ENCODE measurements at regions not wholly inside any gene's neighbourhood (a gene's known extent, or its start where the extent isn't known, plus 50 kb on each side); places are given as distances from the start of the nearest gene placed in this dataset.

DNA sequence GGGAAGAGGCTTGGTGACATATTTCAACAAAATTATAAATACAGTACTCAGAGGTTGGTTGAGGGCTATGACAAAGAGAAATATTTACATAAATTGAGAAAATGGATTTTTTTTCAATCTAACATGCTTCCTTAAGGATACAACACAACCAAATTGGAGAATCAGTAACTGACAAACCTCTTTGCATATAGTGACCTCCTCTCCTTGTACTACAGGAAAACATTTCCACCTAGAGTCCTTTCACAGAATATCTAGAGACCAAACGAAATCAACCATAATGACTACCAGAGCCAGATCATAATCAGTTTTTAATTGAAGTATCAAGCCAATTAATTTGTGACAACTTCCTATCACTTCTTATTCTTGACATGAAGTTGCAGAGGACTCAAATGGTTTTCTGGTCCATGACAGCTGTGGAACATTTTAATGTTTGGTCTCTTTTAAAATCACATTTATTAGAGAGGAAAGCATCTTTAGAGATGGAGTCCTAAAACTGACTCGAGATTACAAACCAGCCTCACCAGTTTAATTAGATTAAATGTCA is 1636.5 kb upstream of the C9orf72 start:
- Mint-ChIP-seq H3K27ac (no peak overlapping the region), H3K27me3 (peaks cover 37% of the 10 kb centered on the region), H3K4me1 (peaks cover 11% of the 10 kb centered on the region), H3K9me3 (ENCODE audit: low read depth) (no peaks in the 10 kb centered on the region), H3K4me3 (no peak overlapping the region), H3K36me3 (peaks cover 2% of the 10 kb centered on the region)
- CTCF ChIA-PET, result no interaction called here
- ATAC-seq (no peak), DNase-seq (no peak)

DNA sequence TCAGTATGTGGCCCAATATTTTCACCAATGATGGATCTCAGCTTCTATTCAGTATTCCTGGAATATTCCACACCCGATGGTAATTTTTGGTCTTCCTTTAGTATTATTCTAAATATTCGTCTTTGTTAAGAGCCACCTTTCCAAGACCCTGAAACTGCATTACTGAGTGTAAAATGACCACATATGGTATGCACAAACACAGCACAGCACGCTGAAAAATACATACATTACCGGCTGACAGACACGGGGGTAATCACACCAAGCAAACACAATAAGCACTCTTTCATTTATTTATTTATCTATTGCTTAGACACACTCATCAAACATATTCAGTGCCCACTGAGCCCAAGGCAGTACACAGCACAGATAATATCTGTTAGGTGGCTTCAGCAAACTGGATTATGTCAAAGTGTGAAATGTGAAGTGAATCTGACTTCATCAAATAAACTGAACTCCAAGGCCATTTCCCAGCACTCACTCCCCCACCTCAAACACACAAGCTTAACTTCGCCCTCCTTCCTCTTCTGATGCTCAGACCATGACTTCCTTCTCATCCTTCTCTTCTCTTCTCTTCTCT is 1637.8 kb upstream of the C9orf72 start:
- DNase-seq (no peak), ATAC-seq (no peak)
- Mint-ChIP-seq H3K4me3 (no peak overlapping the region), H3K36me3 (peaks cover 2% of the 10 kb centered on the region), H3K27me3 (peaks cover 47% of the 10 kb centered on the region), H3K27ac (no peak overlapping the region), H3K4me1 (peaks cover 11% of the 10 kb centered on the region), H3K9me3 (ENCODE audit: low read depth) (no peaks in the 10 kb centered on the region)
- CTCF ChIA-PET, result interaction anchor here (1.1 kb wide), 1 partner anchor 15 kb away, joined by 3 read pairs; no protein-coding TSS in a partner anchor

DNA sequence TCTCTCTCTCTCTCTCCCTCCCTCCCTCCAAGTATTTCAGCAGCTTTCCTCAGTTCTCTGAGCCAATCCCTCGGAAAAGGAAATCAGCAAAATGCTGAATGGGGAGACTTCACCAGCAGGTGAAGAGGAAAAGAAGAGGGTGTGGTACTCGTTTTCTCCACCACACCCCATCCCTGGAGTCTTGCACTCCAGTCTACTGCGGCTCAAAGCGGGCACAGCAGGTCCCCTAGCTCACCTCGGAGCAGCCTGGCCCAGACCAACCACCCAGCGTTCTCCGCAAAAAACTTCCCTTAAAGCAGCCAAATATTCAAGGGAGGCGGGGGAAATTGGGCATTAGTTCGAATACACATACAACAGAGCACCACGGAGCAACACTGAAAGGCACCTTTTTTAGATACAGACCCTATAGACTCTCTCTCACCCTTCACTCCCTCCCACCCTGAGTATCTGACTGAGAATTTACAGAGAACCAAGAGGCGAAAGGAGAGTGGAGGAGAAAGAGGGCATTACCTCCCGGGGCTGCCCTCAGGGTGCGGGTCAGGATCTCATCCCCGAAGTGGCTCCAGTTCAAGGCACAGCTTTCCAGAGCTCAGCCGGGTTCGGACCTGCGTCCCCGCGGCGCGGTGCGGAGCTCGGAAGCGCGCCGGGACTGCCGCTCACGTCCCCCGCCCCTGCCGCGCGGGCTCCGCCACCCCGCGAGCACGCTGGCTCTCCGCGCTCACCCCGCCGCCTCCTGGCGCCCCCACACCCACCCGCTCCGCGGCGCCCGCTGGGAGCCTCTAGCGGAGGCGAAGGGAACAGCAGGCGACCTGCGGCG is 1638.5 kb upstream of the C9orf72 start:
- peaks cover 11% of the 10 kb centered on the region for H3K4me1 Mint-ChIP-seq
- H3K36me3 Mint-ChIP-seq, result peaks cover 2% of the 10 kb centered on the region
- H3K27ac Mint-ChIP-seq, result no peak overlapping the region
- ATAC-seq (peak; percentile 71), DNase-seq (no peak)
- no peaks in the 10 kb centered on the region for H3K9me3 Mint-ChIP-seq (ENCODE audit: low read depth)
- CTCF ChIA-PET, result interaction anchor here (1.1 kb wide), 1 partner anchor 16 kb away, joined by 3 read pairs; no protein-coding TSS in a partner anchor
- peaks cover 51% of the 10 kb centered on the region for H3K27me3 Mint-ChIP-seq
- H3K4me3 Mint-ChIP-seq, result no peak overlapping the region

DNA sequence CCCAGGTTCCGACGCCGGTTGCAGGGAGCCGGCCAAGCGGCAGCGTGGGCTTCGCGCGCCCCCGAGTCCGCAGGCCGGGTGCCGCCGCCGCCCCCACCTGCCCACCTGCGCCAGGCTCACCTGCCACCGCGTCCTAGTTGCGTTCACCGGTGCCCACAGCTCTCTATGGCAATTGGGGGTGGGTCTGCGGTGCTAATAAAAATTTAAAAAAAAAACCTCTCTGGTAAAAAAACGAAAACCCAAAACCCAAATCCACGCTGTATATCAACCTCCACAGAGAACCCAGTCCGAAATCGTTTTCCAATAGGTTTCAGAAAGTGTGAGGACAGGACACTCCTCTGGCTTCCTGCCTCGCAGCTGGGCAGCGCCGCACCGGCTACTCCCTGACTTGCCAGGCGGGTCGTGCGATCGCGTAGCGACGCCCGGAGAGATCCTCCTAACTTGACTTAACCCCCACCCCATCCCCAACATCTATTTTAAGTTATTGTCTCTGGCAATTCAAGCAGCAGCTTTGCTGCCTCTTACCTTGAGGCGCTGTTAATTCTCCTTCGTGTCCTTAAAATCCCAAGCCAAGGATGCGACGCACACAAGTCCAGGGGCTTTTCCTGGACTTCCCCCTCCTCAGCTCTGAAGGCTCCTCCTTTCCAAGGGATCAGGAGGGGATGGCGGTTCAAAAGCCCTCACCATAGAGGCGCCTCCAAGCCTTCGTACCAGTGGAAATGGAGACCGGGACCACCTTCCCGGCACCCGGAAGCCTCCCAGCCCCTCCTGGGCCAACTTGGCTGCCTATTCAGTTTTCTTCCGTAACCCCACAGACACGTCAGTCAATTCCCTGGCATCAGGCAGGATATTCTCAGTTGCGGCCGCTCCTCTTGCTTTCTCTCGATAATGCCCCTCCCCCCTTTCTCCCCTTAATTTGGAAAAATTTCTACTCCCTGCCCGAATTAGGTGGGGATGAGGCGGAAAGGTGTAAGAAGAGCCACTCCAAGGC is 1639.4 kb upstream of the C9orf72 start:
- Mint-ChIP-seq H3K9me3 (ENCODE audit: low read depth) (no peaks in the 10 kb centered on the region), H3K4me3 (no peak overlapping the region), H3K4me1 (peaks cover 11% of the 10 kb centered on the region), H3K36me3 (peaks cover 2% of the 10 kb centered on the region), H3K27me3 (peaks cover 51% of the 10 kb centered on the region), H3K27ac (no peak overlapping the region)
- CTCF ChIA-PET, result no interaction called here
- no peak for ATAC-seq
- DNase-seq, result no peak

- ATAC-seq, result no peak
These were observed 1640.3 kb upstream of the C9orf72 start, which contains the start of gene LINGO2 for GRCh38 chr9:29213417-29214153. Gene LINGO2, minus strand, starts transcription at chr9:29213601.

GRCh38 chr9:29214154-29214689 is 1640.9 kb upstream of the C9orf72 start:
- DNase-seq, result no peak
- Mint-ChIP-seq H3K9me3 (ENCODE audit: low read depth) (no peaks in the 10 kb centered on the region), H3K27ac (no peak overlapping the region), H3K4me1 (peaks cover 11% of the 10 kb centered on the region), H3K36me3 (peaks cover 2% of the 10 kb centered on the region), H3K4me3 (no peak overlapping the region), H3K27me3 (peaks cover 53% of the 10 kb centered on the region)
- no peak for ATAC-seq
- CTCF ChIA-PET, result no interaction called here

More at GRCh38 chr9:29213417-29214153, 1640.3 kb upstream of the C9orf72 start, which contains the start of gene LINGO2:
- Mint-ChIP-seq H3K4me3 (no peak within 1 kb of the TSS), H3K36me3 (peaks cover 2% of the 10 kb centered on the region), H3K27me3 (peaks cover 53% of the 10 kb centered on the region), H3K9me3 (ENCODE audit: low read depth) (no peaks in the 10 kb centered on the region), H3K4me1 (peaks cover 11% of the 10 kb centered on the region), H3K27ac (no peak within 1 kb of the TSS)
- CTCF ChIA-PET, result no interaction called here
- DNase-seq, result no peak

- CTCF ChIA-PET, result no interaction called here
- Mint-ChIP-seq H3K27me3 (peaks cover 53% of the 10 kb centered on the region), H3K4me1 (peaks cover 11% of the 10 kb centered on the region), H3K9me3 (ENCODE audit: low read depth) (no peaks in the 10 kb centered on the region), H3K36me3 (peaks cover 2% of the 10 kb centered on the region), H3K27ac (no peak overlapping the region), H3K4me3 (no peak overlapping the region)
- ATAC-seq, result no peak
- DNase-seq, result no peak
These were observed 1641.5 kb upstream of the C9orf72 start for GRCh38 chr9:29214690-29215253.

DNA sequence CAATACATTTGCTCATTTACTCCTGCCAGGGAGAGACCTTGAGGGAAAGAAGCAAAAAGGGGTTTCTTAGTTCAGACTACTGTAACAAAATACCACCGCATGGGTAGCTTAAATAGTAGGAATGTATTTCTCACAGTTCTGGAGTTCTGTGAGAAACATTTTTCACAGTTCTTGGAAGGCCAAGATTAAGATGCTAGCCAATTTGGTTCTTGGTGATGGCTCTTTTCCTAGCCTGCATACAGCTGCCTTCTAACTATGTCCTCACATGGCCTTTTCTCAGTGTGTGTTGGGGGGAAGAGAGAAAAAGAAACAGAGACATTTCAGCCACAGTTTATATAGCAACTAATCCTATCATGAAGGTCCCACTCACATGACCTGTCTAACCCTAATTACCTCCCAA is 1644.7 kb upstream of the C9orf72 start:
- DNase-seq, result no peak
- ATAC-seq, result no peak
- no peaks in the 10 kb centered on the region for H3K9me3 Mint-ChIP-seq (ENCODE audit: low read depth)
- H3K4me3 Mint-ChIP-seq, result no peak overlapping the region
- H3K4me1 Mint-ChIP-seq, result peaks cover 3% of the 10 kb centered on the region
- CTCF ChIA-PET, result no interaction called here
- peaks cover 33% of the 10 kb centered on the region for H3K27me3 Mint-ChIP-seq
- no peak overlapping the region for H3K27ac Mint-ChIP-seq
- H3K36me3 Mint-ChIP-seq, result no peaks in the 10 kb centered on the region

DNA sequence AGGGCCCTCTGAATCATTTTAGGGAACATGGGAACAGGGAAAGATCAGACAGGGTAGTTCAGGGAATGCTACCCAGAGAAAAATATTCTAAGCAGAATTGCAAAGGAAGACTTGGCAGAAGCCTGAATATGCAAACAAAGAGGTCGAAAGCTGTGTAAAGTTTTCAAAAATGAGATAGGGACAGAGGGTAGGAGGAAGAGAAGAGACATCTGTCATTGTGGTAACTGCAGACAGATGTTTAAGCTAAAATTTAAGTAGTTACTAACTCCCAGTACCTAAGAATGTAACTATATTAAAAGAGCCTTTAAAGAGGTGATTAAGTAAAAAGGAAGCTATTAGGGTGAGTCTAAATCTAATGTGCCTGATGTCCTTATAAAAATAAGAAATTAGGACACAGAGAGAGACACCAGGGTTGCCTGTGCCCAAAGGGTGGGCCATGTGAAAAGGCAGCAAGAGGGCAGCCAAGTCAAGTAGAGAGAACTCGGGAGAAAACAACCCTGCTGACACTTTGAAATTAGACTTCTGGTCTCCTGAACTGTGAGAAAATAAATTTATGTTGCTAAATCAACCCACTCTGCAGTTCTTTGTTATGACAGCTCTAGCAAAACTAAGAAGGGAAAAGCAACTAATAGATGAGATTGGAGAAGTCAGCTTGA is 1647.4 kb upstream of the C9orf72 start:
- no peak overlapping the region for H3K27ac Mint-ChIP-seq
- DNase-seq, result no peak
- H3K4me1 Mint-ChIP-seq, result no peaks in the 10 kb centered on the region
- peaks cover 6% of the 10 kb centered on the region for H3K27me3 Mint-ChIP-seq
- ATAC-seq, result no peak
- H3K4me3 Mint-ChIP-seq, result no peak overlapping the region
- CTCF ChIA-PET, result no interaction called here
- no peaks in the 10 kb centered on the region for H3K9me3 Mint-ChIP-seq (ENCODE audit: low read depth)
- no peaks in the 10 kb centered on the region for H3K36me3 Mint-ChIP-seq

DNA sequence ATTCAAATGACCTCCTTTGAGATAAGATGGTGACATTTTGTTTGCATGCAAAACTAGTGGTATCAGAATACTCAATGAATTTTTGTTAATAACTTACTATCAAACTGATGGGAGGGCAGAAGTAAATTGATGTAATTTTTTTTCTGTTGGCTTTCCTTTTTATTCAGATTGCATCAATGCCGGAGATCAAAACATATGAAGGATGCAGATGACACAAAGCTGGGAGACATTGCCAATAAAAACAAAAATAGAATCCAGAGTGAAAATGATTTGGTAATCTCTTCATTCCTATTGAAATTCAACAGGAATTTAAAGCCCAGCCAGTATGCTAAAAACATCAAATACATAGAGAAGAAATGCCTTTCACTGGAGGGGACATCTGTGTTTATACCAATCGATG is 1655.3 kb upstream of the C9orf72 start:
- H3K4me3 Mint-ChIP-seq, result no peak overlapping the region
- ATAC-seq (no peak), DNase-seq (no peak)
- CTCF ChIA-PET, result no interaction called here
- H3K27me3 Mint-ChIP-seq, result no peaks in the 10 kb centered on the region
- H3K27ac Mint-ChIP-seq, result no peak overlapping the region
- no peaks in the 10 kb centered on the region for H3K4me1 Mint-ChIP-seq
- no peaks in the 10 kb centered on the region for H3K36me3 Mint-ChIP-seq
- H3K9me3 Mint-ChIP-seq (ENCODE audit: low read depth), result no peaks in the 10 kb centered on the region

- no peaks in the 10 kb centered on the region for H3K9me3 Mint-ChIP-seq (ENCODE audit: low read depth)
- CTCF ChIA-PET, result no interaction called here
- no peaks in the 10 kb centered on the region for H3K36me3 Mint-ChIP-seq
- no peak overlapping the region for H3K4me3 Mint-ChIP-seq
- ATAC-seq (no peak), DNase-seq (no peak)
- H3K4me1 Mint-ChIP-seq, result no peaks in the 10 kb centered on the region
- H3K27me3 Mint-ChIP-seq, result no peaks in the 10 kb centered on the region
- no peak overlapping the region for H3K27ac Mint-ChIP-seq
These were observed 1657.7 kb upstream of the C9orf72 start for GRCh38 chr9:29230931-29231330.

- CTCF ChIA-PET, result no interaction called here
- no peaks in the 10 kb centered on the region for H3K27me3 Mint-ChIP-seq
- ATAC-seq, result no peak
- no peaks in the 10 kb centered on the region for H3K4me1 Mint-ChIP-seq
- DNase-seq, result no peak
- no peak overlapping the region for H3K27ac Mint-ChIP-seq
- no peaks in the 10 kb centered on the region for H3K9me3 Mint-ChIP-seq (ENCODE audit: low read depth)
- H3K36me3 Mint-ChIP-seq, result no peaks in the 10 kb centered on the region
- H3K4me3 Mint-ChIP-seq, result no peak overlapping the region
These were observed 1659.9 kb upstream of the C9orf72 start for GRCh38 chr9:29233193-29233592.

Data from activated CD8-positive, alpha-beta memory T cell treated with anti-CD3 and anti-CD28 coated beads, Interleukin-2, amount 10 ng/mL, durations not matched to agents 7 days and 5 days (primary cell).